ENCODE measurements at regions not wholly inside any gene's neighbourhood (a gene's known extent, or its start where the extent isn't known, plus 50 kb on each side); places are given as distances from the start of the nearest gene placed in this dataset.

DNA sequence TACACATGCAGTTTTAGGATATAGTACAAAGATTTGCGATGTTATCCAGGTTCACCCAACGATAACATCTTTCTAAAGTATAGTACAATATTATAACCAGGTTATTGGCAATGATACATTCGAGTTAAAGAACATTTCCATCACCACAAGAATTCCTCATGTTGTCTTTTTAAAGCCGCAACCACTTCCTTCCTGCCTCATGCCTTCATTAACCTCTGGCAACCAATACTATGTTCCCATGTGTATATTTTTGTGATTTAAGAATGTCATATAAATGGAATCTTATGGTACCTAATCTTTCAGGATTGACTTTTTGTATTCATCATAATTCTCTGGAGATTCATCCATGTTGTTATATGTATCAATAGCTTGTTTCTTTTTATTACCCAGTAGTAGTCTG lies 1183.2 kb downstream of the CDH11 start:
- TF ChIP-seq NFYA (IDR thresholded peaks at IDR 0.05; ENCODE audit: borderline replicate concordance, low read depth, low read length) (no peak), SPI1 (IDR thresholded peaks at IDR 0.05; ENCODE audit: borderline replicate concordance, insufficient read depth, low read depth, low read length) (no peak)
- TF ChIP-seq, protein P1, sequence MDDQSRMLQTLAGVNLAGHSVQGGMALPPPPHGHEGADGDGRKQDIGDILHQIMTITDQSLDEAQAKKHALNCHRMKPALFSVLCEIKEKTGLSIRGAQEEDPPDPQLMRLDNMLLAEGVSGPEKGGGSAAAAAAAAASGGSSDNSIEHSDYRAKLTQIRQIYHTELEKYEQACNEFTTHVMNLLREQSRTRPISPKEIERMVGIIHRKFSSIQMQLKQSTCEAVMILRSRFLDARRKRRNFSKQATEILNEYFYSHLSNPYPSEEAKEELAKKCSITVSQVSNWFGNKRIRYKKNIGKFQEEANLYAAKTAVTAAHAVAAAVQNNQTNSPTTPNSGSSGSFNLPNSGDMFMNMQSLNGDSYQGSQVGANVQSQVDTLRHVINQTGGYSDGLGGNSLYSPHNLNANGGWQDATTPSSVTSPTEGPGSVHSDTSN (IDR thresholded peaks at IDR 0.05; ENCODE audit: insufficient replicate concordance, low read depth, low read length) = no peak
- TF ChIP-seq, protein P2, sequence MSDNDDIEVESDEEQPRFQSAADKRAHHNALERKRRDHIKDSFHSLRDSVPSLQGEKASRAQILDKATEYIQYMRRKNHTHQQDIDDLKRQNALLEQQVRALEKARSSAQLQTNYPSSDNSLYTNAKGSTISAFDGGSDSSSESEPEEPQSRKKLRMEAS (IDR thresholded peaks at IDR 0.05; ENCODE audit: low read depth, low read length) = no peak
- TF ChIP-seq, protein P3, sequence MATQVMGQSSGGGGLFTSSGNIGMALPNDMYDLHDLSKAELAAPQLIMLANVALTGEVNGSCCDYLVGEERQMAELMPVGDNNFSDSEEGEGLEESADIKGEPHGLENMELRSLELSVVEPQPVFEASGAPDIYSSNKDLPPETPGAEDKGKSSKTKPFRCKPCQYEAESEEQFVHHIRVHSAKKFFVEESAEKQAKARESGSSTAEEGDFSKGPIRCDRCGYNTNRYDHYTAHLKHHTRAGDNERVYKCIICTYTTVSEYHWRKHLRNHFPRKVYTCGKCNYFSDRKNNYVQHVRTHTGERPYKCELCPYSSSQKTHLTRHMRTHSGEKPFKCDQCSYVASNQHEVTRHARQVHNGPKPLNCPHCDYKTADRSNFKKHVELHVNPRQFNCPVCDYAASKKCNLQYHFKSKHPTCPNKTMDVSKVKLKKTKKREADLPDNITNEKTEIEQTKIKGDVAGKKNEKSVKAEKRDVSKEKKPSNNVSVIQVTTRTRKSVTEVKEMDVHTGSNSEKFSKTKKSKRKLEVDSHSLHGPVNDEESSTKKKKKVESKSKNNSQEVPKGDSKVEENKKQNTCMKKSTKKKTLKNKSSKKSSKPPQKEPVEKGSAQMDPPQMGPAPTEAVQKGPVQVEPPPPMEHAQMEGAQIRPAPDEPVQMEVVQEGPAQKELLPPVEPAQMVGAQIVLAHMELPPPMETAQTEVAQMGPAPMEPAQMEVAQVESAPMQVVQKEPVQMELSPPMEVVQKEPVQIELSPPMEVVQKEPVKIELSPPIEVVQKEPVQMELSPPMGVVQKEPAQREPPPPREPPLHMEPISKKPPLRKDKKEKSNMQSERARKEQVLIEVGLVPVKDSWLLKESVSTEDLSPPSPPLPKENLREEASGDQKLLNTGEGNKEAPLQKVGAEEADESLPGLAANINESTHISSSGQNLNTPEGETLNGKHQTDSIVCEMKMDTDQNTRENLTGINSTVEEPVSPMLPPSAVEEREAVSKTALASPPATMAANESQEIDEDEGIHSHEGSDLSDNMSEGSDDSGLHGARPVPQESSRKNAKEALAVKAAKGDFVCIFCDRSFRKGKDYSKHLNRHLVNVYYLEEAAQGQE (IDR thresholded peaks at IDR 0.05; ENCODE audit: low read depth, low read length) = no peak
- TF ChIP-seq, protein P4, sequence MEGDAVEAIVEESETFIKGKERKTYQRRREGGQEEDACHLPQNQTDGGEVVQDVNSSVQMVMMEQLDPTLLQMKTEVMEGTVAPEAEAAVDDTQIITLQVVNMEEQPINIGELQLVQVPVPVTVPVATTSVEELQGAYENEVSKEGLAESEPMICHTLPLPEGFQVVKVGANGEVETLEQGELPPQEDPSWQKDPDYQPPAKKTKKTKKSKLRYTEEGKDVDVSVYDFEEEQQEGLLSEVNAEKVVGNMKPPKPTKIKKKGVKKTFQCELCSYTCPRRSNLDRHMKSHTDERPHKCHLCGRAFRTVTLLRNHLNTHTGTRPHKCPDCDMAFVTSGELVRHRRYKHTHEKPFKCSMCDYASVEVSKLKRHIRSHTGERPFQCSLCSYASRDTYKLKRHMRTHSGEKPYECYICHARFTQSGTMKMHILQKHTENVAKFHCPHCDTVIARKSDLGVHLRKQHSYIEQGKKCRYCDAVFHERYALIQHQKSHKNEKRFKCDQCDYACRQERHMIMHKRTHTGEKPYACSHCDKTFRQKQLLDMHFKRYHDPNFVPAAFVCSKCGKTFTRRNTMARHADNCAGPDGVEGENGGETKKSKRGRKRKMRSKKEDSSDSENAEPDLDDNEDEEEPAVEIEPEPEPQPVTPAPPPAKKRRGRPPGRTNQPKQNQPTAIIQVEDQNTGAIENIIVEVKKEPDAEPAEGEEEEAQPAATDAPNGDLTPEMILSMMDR (IDR thresholded peaks at IDR 0.05 in 2 of 3, conservative IDR thresholded peaks at IDR 0.05 in 1 of 3; ENCODE audit: control insufficient read depth in 2 of 3, extremely low read depth in 1 of 3, insufficient read depth in 1 of 3, low read depth in 3 of 3, low read length in 3 of 3) = no peak
- TF ChIP-seq, protein P5, sequence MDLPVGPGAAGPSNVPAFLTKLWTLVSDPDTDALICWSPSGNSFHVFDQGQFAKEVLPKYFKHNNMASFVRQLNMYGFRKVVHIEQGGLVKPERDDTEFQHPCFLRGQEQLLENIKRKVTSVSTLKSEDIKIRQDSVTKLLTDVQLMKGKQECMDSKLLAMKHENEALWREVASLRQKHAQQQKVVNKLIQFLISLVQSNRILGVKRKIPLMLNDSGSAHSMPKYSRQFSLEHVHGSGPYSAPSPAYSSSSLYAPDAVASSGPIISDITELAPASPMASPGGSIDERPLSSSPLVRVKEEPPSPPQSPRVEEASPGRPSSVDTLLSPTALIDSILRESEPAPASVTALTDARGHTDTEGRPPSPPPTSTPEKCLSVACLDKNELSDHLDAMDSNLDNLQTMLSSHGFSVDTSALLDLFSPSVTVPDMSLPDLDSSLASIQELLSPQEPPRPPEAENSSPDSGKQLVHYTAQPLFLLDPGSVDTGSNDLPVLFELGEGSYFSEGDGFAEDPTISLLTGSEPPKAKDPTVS (IDR thresholded peaks at IDR 0.05; ENCODE audit: low read depth, low read length) = no peak
